GM12878 (cell line): ENCODE measurements at regions not wholly inside any gene's neighbourhood (a gene's known extent, or its start where the extent isn't known, plus 50 kb on each side); places are given as distances from the start of the nearest gene placed in this dataset.

ENCODE experiments used
- ATAC-seq: fragments of 200-7000 bp; cut with Tn5 transposase; 3 replicates; pipeline ENCODE4 v1.9.1; 2020; ENCODE audit warnings: mild to moderate bottlenecking, moderate library complexity
- BruUV-seq: library from RNA; stranded (reverse); fragments of 400-500 nt; replicated peaks from 2 replicates; lab custom pipeline; 2021; lab: Mats Ljungman, UMichigan
- CTCF ChIA-PET: fragments of 300-600 bp; sonication (Branson Sonifier 250); formaldehyde crosslinking; extraction: SDS; loops from one replicate; lab custom pipeline; 2021; ENCODE audit warnings: inconsistent platforms; lab: Yijun Ruan, JAX
- POLR2A ChIA-PET: fragments of 350-600 bp; formaldehyde crosslinking; extraction: SDS; loops from one replicate; lab custom pipeline; 2021; ENCODE audit warnings: inconsistent platforms; lab: Charles Lee
- RAD21 ChIA-PET: fragments of 300-600 bp; sonication (Branson Sonifier 250); formaldehyde crosslinking; loops from one replicate; lab custom pipeline; 2023; ENCODE audit warnings: antibody characterized with exemption; ENCODE audit not compliant: unreplicated experiment; lab: Charles Lee
- SMC1A ChIA-PET: fragments of 300-600 bp; sonication (Branson Sonifier 250); formaldehyde crosslinking; loops from one replicate; lab custom pipeline; 2023; ENCODE audit not compliant: unreplicated experiment, uncharacterized antibody; lab: Charles Lee
- DNase-seq: peaks from one replicate; pipeline ENCODE4 v3.0.0-alpha.2; 2011; ENCODE audit warnings: low read depth, low spot score
- FAIRE-seq: peaks from 3 replicates; lab custom pipeline; 2011; peaks lifted over from hg19 to GRCh38; lab: Jason Lieb, UNC
- H2AFZ ChIP-seq: 2 replicates; pipeline ENCODE4 v1.6.0; 2011; ENCODE audit warnings: low read depth, low read length, control low read depth; ENCODE audit not compliant: control insufficient read depth
- H3K27ac ChIP-seq: 2 replicates; pipeline ENCODE4 v1.5.1; 2011; ENCODE audit warnings: control low read depth; ENCODE audit not compliant: control insufficient read depth, insufficient read depth
- H3K27me3 ChIP-seq, 2 experiments: replicated peaks in 1 of 2; 2 replicates each; pipeline versions ENCODE4 v1.6.0 to v1.6.1; 2011; ENCODE audit warnings: low read length in 1 of 2; ENCODE audit not compliant: control insufficient read depth in 2 of 2, insufficient read depth in 2 of 2
- H3K36me3 ChIP-seq, 2 experiments: 2 replicates each; pipeline ENCODE4 v1.5.1; 2011; ENCODE audit warnings: low read length in 1 of 2; ENCODE audit not compliant: control insufficient read depth in 2 of 2, insufficient read depth in 2 of 2
- H3K4me1 ChIP-seq: 2 replicates; pipeline ENCODE4 v1.6.1; 2011; ENCODE audit warnings: mild to moderate bottlenecking, low read length, moderate library complexity, mixed read lengths; ENCODE audit not compliant: control insufficient read depth, insufficient read depth
- H3K4me2 ChIP-seq: 2 replicates; pipeline ENCODE4 v1.6.0; 2011; ENCODE audit warnings: control low read depth; ENCODE audit not compliant: control insufficient read depth, insufficient read depth
- H3K4me3 ChIP-seq: fragments of 200-600 bp; sonication (generic); 2 replicates; pipeline ENCODE4 v1.5.1; 2016
- H3K79me2 ChIP-seq: 2 replicates; pipeline ENCODE4 v1.6.0; 2011; ENCODE audit warnings: low read length; ENCODE audit not compliant: control insufficient read depth, insufficient read depth
- H3K9ac ChIP-seq: 2 replicates; pipeline ENCODE4 v1.8.0; 2011; ENCODE audit warnings: low read length, control low read depth, mixed read lengths; ENCODE audit not compliant: control insufficient read depth, insufficient read depth
- H3K9me3 ChIP-seq: replicated peaks from 3 replicates; pipeline ENCODE4 v1.5.1; 2011; ENCODE audit warnings: mild to moderate bottlenecking, low read length; ENCODE audit not compliant: control insufficient read depth, insufficient read depth
- H4K20me1 ChIP-seq: 2 replicates; pipeline ENCODE4 v1.6.0; 2011; ENCODE audit not compliant: control insufficient read depth, insufficient read depth
- CBFB ChIP-seq: IDR thresholded peaks from 2 replicates; pipeline ENCODE4 v1.6.1; 2016; ENCODE audit warnings: antibody characterized with exemption, low read depth
- EP300 ChIP-seq, 2 experiments: fragments of 150-350 bp in 1 of 2; IDR thresholded peaks; 2 replicates each; pipeline ENCODE4 v1.6.1; 2011 to 2012; ENCODE audit warnings: low read depth in 2 of 2, low read length in 2 of 2, borderline replicate concordance in 1 of 2, improper control_type of control experiment in 1 of 2, inconsistent platforms in 1 of 2; ENCODE audit not compliant: control insufficient read depth in 1 of 2
- JUND ChIP-seq: IDR thresholded peaks from 2 replicates; pipeline ENCODE4 v1.6.1; 2012; ENCODE audit warnings: low read depth, mild to moderate bottlenecking, low read length, improper control_type of control experiment, moderate library complexity
- MTA3 ChIP-seq: IDR thresholded peaks from 2 replicates; pipeline ENCODE4 v1.6.1; 2012; ENCODE audit warnings: low read length, inconsistent platforms, borderline replicate concordance
- NFIC ChIP-seq: IDR thresholded peaks from 2 replicates; pipeline ENCODE4 v1.6.1; 2012; ENCODE audit warnings: low read depth, mild to moderate bottlenecking, inconsistent platforms, low read length, moderate library complexity
- NR2C2 ChIP-seq: IDR thresholded peaks from 2 replicates; pipeline ENCODE4 v1.6.1; 2011; ENCODE audit warnings: borderline replicate concordance, low read depth; ENCODE audit not compliant: control insufficient read depth, insufficient read length
- RBBP5 ChIP-seq: fragments of 200-600 bp; sonication (generic); conservative IDR thresholded peaks from 2 replicates; pipeline ENCODE4 v1.6.1; 2016
- SMAD1 ChIP-seq: fragments of 450-650 bp; IDR thresholded peaks from 2 replicates; pipeline ENCODE4 v1.6.1; 2018; ENCODE audit warnings: mild to moderate bottlenecking, low read depth; ENCODE audit not compliant: partially characterized antibody
- WRNIP1 ChIP-seq: IDR thresholded peaks from 2 replicates; pipeline ENCODE4 v1.6.1; 2011; ENCODE audit warnings: low read depth, low read length, improper control_type of control experiment, borderline replicate concordance
- ZNF207 ChIP-seq: fragments of 450-650 bp; IDR thresholded peaks from 2 replicates; pipeline ENCODE4 v1.6.1; 2014; ENCODE audit warnings: antibody characterized with exemption, mild to moderate bottlenecking, borderline replicate concordance
- ZNF622 ChIP-seq: fragments of 450-650 bp; IDR thresholded peaks from 2 replicates; pipeline ENCODE4 v1.6.1; 2017; ENCODE audit warnings: mild to moderate bottlenecking, inconsistent platforms
- WGBS: methylation state at CpG from one replicate; pipeline ENCODE4 v1.1.6; 2016; ENCODE audit warnings: low lambda C conversion rate; ENCODE audit not compliant: insufficient replicate concordance, insufficient coverage; ENCODE audit errors: missing lambda C conversion rate; 5-methylcytosine and 5-hydroxymethylcytosine counted together
- in situ Hi-C: fragments of 300-500 bp; cut with MboI; formaldehyde crosslinking; loops from 9 replicates; pipeline ENCODE4 v1.14.3; 2018; ENCODE audit warnings: mixed read lengths
- intact Hi-C: fragments of 100-400 bp; cut with micrococcal nuclease; formaldehyde crosslinking; loops from one replicate; pipeline ENCODE4 v1.14.2; 2022; ENCODE audit not compliant: unreplicated experiment
- TF ChIP-seq, protein P1 (sequence below): fragments of 450-650 bp; IDR thresholded peaks from 2 replicates; pipeline ENCODE4 v1.6.1; 2017; ENCODE audit warnings: mild to moderate bottlenecking, moderate library complexity
- TF ChIP-seq, protein P2 (sequence below): fragments of 450-650 bp; IDR thresholded peaks from 2 replicates; pipeline ENCODE4 v1.6.1; 2016; ENCODE audit warnings: mild to moderate bottlenecking, moderate library complexity, borderline replicate concordance
- TF ChIP-seq, protein P3 (sequence below): fragments of 450-650 bp; formaldehyde crosslinking; IDR thresholded peaks from 2 replicates; pipeline ENCODE4 v1.5.0; 2022; ENCODE audit warnings: mild to moderate bottlenecking, missing genetic modification characterization

DNA sequence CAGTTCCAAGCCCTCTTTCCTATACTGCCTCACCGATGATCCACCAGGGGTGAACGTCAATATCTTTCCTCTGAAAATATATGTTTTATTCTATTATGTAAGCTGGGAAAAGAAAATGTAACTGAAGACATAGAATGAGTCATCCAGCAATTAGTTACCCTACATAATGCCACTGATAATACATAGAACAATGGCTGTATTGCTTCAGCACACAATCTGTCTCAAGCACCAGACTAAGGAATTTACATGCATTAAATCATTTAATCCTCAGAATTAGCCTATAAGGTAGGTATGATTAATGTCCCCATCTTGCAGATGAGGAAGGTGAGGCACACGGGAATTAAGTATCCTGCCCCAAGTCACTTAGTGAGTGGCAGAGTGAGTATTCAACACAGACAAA, 472.8 kb downstream of the TOX3 start:
- DNase-seq (no peak), ATAC-seq (no peak), FAIRE-seq (no peak)
- H3K4me2 ChIP-seq: no peak overlapping the region
- ChIA-PET CTCF (interaction anchor here (0.7 kb wide), 1 partner anchor 591 kb away, joined by 3 read pairs; no protein-coding TSS in a partner anchor), SMC1A (no interaction called here), RAD21 (no interaction called here), POLR2A (no interaction called here)
- H3K9ac ChIP-seq: no peak overlapping the region
- intact Hi-C loops: no loop called here
- H4K20me1 ChIP-seq: no peaks in the 10 kb centered on the region
- WGBS: 16% methylated on average over 3 of the region's 3 CpGs
- H3K4me1 ChIP-seq: no peaks in the 10 kb centered on the region
- in situ Hi-C loops: no loop called here
- H3K36me3 ChIP-seq: no peaks in the 10 kb centered on the region
- H3K4me3 ChIP-seq: no peak overlapping the region
- H3K27me3 ChIP-seq: no peaks in the 10 kb centered on the region
- H3K79me2 ChIP-seq: no peaks in the 10 kb centered on the region
- H3K27ac ChIP-seq: no peak overlapping the region
- no peak overlapping the region for H2AFZ ChIP-seq
- no peaks in the 10 kb centered on the region for H3K9me3 ChIP-seq
- TF ChIP-seq CBFB: no peak
- TF ChIP-seq ZNF207: no peak
- TF ChIP-seq RBBP5: no peak
- no peak for TF ChIP-seq JUND
- TF ChIP-seq, protein P1, sequence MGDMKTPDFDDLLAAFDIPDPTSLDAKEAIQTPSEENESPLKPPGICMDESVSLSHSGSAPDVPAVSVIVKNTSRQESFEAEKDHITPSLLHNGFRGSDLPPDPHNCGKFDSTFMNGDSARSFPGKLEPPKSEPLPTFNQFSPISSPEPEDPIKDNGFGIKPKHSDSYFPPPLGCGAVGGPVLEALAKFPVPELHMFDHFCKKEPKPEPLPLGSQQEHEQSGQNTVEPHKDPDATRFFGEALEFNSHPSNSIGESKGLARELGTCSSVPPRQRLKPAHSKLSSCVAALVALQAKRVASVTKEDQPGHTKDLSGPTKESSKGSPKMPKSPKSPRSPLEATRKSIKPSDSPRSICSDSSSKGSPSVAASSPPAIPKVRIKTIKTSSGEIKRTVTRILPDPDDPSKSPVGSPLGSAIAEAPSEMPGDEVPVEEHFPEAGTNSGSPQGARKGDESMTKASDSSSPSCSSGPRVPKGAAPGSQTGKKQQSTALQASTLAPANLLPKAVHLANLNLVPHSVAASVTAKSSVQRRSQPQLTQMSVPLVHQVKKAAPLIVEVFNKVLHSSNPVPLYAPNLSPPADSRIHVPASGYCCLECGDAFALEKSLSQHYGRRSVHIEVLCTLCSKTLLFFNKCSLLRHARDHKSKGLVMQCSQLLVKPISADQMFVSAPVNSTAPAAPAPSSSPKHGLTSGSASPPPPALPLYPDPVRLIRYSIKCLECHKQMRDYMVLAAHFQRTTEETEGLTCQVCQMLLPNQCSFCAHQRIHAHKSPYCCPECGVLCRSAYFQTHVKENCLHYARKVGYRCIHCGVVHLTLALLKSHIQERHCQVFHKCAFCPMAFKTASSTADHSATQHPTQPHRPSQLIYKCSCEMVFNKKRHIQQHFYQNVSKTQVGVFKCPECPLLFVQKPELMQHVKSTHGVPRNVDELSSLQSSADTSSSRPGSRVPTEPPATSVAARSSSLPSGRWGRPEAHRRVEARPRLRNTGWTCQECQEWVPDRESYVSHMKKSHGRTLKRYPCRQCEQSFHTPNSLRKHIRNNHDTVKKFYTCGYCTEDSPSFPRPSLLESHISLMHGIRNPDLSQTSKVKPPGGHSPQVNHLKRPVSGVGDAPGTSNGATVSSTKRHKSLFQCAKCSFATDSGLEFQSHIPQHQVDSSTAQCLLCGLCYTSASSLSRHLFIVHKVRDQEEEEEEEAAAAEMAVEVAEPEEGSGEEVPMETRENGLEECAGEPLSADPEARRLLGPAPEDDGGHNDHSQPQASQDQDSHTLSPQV: no peak
- TF ChIP-seq, protein P2, sequence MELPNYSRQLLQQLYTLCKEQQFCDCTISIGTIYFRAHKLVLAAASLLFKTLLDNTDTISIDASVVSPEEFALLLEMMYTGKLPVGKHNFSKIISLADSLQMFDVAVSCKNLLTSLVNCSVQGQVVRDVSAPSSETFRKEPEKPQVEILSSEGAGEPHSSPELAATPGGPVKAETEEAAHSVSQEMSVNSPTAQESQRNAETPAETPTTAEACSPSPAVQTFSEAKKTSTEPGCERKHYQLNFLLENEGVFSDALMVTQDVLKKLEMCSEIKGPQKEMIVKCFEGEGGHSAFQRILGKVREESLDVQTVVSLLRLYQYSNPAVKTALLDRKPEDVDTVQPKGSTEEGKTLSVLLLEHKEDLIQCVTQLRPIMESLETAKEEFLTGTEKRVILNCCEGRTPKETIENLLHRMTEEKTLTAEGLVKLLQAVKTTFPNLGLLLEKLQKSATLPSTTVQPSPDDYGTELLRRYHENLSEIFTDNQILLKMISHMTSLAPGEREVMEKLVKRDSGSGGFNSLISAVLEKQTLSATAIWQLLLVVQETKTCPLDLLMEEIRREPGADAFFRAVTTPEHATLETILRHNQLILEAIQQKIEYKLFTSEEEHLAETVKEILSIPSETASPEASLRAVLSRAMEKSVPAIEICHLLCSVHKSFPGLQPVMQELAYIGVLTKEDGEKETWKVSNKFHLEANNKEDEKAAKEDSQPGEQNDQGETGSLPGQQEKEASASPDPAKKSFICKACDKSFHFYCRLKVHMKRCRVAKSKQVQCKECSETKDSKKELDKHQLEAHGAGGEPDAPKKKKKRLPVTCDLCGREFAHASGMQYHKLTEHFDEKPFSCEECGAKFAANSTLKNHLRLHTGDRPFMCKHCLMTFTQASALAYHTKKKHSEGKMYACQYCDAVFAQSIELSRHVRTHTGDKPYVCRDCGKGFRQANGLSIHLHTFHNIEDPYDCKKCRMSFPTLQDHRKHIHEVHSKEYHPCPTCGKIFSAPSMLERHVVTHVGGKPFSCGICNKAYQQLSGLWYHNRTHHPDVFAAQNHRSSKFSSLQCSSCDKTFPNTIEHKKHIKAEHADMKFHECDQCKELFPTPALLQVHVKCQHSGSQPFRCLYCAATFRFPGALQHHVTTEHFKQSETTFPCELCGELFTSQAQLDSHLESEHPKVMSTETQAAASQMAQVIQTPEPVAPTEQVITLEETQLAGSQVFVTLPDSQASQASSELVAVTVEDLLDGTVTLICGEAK: no peak
- TF ChIP-seq WRNIP1: no peak
- TF ChIP-seq EP300 (IDR thresholded peaks at IDR 0.05; ENCODE audit: borderline replicate concordance in 1 of 2, control insufficient read depth in 1 of 2, low read depth in 2 of 2, low read length in 2 of 2): no peak
- TF ChIP-seq, protein P3, sequence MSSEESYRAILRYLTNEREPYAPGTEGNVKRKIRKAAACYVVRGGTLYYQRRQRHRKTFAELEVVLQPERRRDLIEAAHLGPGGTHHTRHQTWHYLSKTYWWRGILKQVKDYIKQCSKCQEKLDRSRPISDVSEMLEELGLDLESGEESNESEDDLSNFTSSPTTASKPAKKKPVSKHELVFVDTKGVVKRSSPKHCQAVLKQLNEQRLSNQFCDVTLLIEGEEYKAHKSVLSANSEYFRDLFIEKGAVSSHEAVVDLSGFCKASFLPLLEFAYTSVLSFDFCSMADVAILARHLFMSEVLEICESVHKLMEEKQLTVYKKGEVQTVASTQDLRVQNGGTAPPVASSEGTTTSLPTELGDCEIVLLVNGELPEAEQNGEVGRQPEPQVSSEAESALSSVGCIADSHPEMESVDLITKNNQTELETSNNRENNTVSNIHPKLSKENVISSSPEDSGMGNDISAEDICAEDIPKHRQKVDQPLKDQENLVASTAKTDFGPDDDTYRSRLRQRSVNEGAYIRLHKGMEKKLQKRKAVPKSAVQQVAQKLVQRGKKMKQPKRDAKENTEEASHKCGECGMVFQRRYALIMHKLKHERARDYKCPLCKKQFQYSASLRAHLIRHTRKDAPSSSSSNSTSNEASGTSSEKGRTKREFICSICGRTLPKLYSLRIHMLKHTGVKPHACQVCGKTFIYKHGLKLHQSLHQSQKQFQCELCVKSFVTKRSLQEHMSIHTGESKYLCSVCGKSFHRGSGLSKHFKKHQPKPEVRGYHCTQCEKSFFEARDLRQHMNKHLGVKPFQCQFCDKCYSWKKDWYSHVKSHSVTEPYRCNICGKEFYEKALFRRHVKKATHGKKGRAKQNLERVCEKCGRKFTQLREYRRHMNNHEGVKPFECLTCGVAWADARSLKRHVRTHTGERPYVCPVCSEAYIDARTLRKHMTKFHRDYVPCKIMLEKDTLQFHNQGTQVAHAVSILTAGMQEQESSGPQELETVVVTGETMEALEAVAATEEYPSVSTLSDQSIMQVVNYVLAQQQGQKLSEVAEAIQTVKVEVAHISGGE (CRISPR knock-in tag): no peak
- no peak for TF ChIP-seq MTA3
- no peak for TF ChIP-seq SMAD1
- no peak for TF ChIP-seq NFIC
- TF ChIP-seq ZNF622: no peak
- TF ChIP-seq NR2C2: no peak
- no TSS peak for BruUV-seq
